KMS-11 (cell line): ENCODE measurements at regions not wholly inside any gene's neighbourhood (a gene's known extent, or its start where the extent isn't known, plus 50 kb on each side); places are given as distances from the start of the nearest gene placed in this dataset.

Experiments used
- H2AFZ ChIP-seq: fragments of 200-600 bp; sonication (generic); 2 replicates; pipeline ENCODE4 v1.6.1; 2016; ENCODE audit warnings: antibody characterized with exemption, mixed run types, low read depth
- H3K27ac ChIP-seq: fragments of 200-600 bp; sonication (generic); 2 replicates; pipeline ENCODE4 v1.6.1; 2016; ENCODE audit warnings: mild to moderate bottlenecking, mixed run types
- H3K27me3 ChIP-seq: fragments of 200-600 bp; sonication (generic); 2 replicates; pipeline ENCODE4 v1.6.1; 2017; ENCODE audit warnings: mild to moderate bottlenecking, low read depth, mixed run types, moderate library complexity; ENCODE audit not compliant: insufficient read depth
- H3K36me3 ChIP-seq: fragments of 200-600 bp; sonication (generic); 2 replicates; pipeline ENCODE4 v1.6.1; 2017; ENCODE audit warnings: mild to moderate bottlenecking, mixed run types; ENCODE audit not compliant: insufficient read depth
- H3K4me1 ChIP-seq: fragments of 200-600 bp; sonication (generic); 2 replicates; pipeline ENCODE4 v1.6.1; 2016; ENCODE audit warnings: mild to moderate bottlenecking, low read depth, mixed run types; ENCODE audit not compliant: poor library complexity, severe bottlenecking
- H3K4me2 ChIP-seq: fragments of 200-600 bp; sonication (generic); 2 replicates; pipeline ENCODE4 v1.7.0; 2016; ENCODE audit warnings: mild to moderate bottlenecking, mixed run types
- H3K4me3 ChIP-seq: fragments of 200-600 bp; sonication (generic); IDR thresholded peaks from 2 replicates; pipeline ENCODE4 v1.6.1; 2017; ENCODE audit warnings: low read depth, low read length, mixed read lengths; ENCODE audit not compliant: insufficient read depth
- H3K79me2 ChIP-seq: fragments of 200-600 bp; sonication (generic); 2 replicates; pipeline ENCODE4 v1.6.1; 2016; ENCODE audit warnings: low read depth, mixed run types; ENCODE audit not compliant: insufficient read depth
- H3K9ac ChIP-seq: fragments of 200-600 bp; sonication (generic); 2 replicates; pipeline ENCODE4 v1.6.1; 2016; ENCODE audit warnings: mild to moderate bottlenecking, mixed run types
- H4K20me1 ChIP-seq: fragments of 200-600 bp; sonication (generic); 2 replicates; pipeline ENCODE4 v1.6.1; 2016; ENCODE audit warnings: mild to moderate bottlenecking, mixed run types; ENCODE audit not compliant: insufficient read depth
- CTCF ChIP-seq: fragments of 200-600 bp; sonication (generic); conservative IDR thresholded peaks from 2 replicates; pipeline ENCODE4 v1.6.1; 2017; ENCODE audit warnings: low read depth, mild to moderate bottlenecking, antibody characterized with exemption, low read length, moderate library complexity, mixed read lengths

DNA sequence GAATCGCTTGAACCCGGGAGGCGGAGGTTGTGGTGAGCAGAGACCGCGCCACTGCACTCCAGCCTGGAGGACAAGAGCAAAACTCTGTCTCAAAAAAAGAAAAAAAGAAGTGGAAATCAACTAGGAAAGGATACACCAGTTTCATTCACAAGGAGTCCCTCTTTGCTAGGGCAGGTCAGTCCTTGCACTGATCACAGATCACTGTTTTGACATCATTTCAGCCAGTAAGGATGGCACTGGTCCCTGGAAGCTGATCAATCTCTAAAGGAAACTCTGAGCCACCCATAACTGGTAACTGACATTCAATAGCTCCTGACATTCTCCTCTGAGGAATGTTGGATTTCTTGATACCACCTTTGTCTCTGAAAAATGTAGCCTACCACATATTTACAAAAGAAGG, 243.1 kb upstream of the SLC35B3 start:
- H3K9ac ChIP-seq = no peak overlapping the region
- no peak overlapping the region for H3K27ac ChIP-seq
- TF ChIP-seq CTCF = no peak
- no peaks in the 10 kb centered on the region for H4K20me1 ChIP-seq
- H3K4me1 ChIP-seq = no peaks in the 10 kb centered on the region
- no peak overlapping the region for H3K4me2 ChIP-seq
- H3K27me3 ChIP-seq = no peaks in the 10 kb centered on the region
- H3K36me3 ChIP-seq = no peaks in the 10 kb centered on the region
- H2AFZ ChIP-seq = no peak overlapping the region
- H3K4me3 ChIP-seq = no peak overlapping the region
- H3K79me2 ChIP-seq = no peaks in the 10 kb centered on the region

- H3K4me3 ChIP-seq = no peak overlapping the region
- no peaks in the 10 kb centered on the region for H3K79me2 ChIP-seq
- no peak overlapping the region for H3K4me2 ChIP-seq
- no peaks in the 10 kb centered on the region for H3K36me3 ChIP-seq
- H2AFZ ChIP-seq = no peak overlapping the region
- no peak for TF ChIP-seq CTCF
- H3K27me3 ChIP-seq = no peaks in the 10 kb centered on the region
- no peak overlapping the region for H3K27ac ChIP-seq
- no peaks in the 10 kb centered on the region for H3K4me1 ChIP-seq
- no peaks in the 10 kb centered on the region for H4K20me1 ChIP-seq
- no peak overlapping the region for H3K9ac ChIP-seq
These were observed 238.8 kb upstream of the SLC35B3 start for GRCh38 chr6:8674126-8674525.

- H3K27me3 ChIP-seq = no peaks in the 10 kb centered on the region
- no peaks in the 10 kb centered on the region for H3K4me1 ChIP-seq
- no peak overlapping the region for H3K4me2 ChIP-seq
- no peaks in the 10 kb centered on the region for H3K36me3 ChIP-seq
- no peaks in the 10 kb centered on the region for H3K79me2 ChIP-seq
- no peak overlapping the region for H3K4me3 ChIP-seq
- no peak overlapping the region for H3K9ac ChIP-seq
- H3K27ac ChIP-seq = no peak overlapping the region
- H4K20me1 ChIP-seq = no peaks in the 10 kb centered on the region
- no peak overlapping the region for H2AFZ ChIP-seq
- TF ChIP-seq CTCF = no peak
These were observed 237.5 kb upstream of the SLC35B3 start for GRCh38 chr6:8672882-8673281.

GRCh38 chr6:8670792-8671191, 235.4 kb upstream of the SLC35B3 start:
- Histone ChIP-seq H3K4me1 (no peaks in the 10 kb centered on the region), H3K4me2 (no peak overlapping the region), H3K79me2 (no peaks in the 10 kb centered on the region), H3K27ac (no peak overlapping the region), H3K36me3 (no peaks in the 10 kb centered on the region), H3K9ac (no peak overlapping the region), H3K27me3 (no peaks in the 10 kb centered on the region), H3K4me3 (no peak overlapping the region), H2AFZ (no peak overlapping the region), H4K20me1 (no peaks in the 10 kb centered on the region)
- TF ChIP-seq CTCF = no peak

DNA sequence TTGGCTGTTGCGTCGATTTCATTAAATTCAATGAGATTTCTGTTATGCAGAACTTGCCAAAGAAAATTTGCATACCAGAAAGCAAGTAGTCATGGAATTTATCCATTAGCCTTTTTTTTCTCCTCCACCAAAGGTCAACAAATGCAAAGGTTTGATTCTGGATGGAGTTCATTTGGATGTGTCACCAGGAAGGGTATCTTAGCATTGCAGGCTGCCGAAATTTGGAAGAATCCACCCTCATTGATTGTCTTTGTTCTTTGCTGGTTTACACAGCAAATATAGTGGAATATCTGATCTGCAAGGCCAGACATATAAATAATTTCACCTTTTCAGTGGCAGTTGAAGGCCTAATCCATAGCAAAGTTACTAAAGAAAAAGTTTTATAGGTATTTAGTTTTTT, 229.4 kb upstream of the SLC35B3 start:
- Histone ChIP-seq H3K4me2 (no peak overlapping the region), H3K27me3 (no peaks in the 10 kb centered on the region), H3K36me3 (no peaks in the 10 kb centered on the region), H3K9ac (no peak overlapping the region), H3K4me1 (no peaks in the 10 kb centered on the region), H2AFZ (no peak overlapping the region), H3K4me3 (no peak overlapping the region), H3K79me2 (no peaks in the 10 kb centered on the region), H3K27ac (no peak overlapping the region), H4K20me1 (no peaks in the 10 kb centered on the region)
- no peak for TF ChIP-seq CTCF
